ENCODE measurements at regions not wholly inside any gene's neighbourhood (a gene's known extent, or its start where the extent isn't known, plus 50 kb on each side); places are given as distances from the start of the nearest gene placed in this dataset.
A peak's percentile ranks its signal among the peaks of the same experiment; 100 is the strongest.
"Not testable (repeated sequence)": the region's sequence is repeated elsewhere in the genome, so short reads cannot be mapped to it uniquely, and the experiment has no call there.

DNA sequence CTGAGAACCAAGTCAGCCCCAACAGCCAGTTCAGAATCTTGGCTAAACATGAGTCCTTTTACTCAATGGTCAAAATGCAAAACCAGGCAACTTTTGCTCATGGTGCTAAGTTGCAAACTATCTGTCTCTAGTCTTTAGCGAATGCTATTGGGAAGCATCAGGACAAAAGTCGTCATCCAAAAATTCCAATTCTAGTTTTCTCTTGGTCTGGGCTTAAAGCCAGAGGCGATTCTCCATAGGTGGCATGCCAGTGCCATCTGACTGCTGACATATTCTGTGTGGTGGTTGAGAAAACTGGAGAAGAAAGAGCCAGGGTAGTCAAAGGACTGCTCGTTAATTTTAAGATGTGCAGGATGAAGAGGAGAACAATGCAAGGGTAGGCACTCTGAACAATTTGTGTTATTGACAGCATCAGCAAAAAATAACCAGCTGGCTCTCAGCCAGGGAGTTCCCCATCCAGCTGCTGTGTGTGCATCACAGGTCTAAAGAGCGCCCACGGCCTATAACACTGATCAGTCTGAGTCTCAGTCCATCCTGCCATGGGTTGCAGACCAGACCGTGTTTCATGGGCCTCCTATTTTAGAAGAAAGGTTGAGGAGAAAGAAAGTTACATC lies 313.6 kb downstream of the ALDH8A1 start:
- TF ChIP-seq, protein P1, sequence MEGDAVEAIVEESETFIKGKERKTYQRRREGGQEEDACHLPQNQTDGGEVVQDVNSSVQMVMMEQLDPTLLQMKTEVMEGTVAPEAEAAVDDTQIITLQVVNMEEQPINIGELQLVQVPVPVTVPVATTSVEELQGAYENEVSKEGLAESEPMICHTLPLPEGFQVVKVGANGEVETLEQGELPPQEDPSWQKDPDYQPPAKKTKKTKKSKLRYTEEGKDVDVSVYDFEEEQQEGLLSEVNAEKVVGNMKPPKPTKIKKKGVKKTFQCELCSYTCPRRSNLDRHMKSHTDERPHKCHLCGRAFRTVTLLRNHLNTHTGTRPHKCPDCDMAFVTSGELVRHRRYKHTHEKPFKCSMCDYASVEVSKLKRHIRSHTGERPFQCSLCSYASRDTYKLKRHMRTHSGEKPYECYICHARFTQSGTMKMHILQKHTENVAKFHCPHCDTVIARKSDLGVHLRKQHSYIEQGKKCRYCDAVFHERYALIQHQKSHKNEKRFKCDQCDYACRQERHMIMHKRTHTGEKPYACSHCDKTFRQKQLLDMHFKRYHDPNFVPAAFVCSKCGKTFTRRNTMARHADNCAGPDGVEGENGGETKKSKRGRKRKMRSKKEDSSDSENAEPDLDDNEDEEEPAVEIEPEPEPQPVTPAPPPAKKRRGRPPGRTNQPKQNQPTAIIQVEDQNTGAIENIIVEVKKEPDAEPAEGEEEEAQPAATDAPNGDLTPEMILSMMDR (conservative IDR thresholded peaks at IDR 0.05 in 1 of 2, IDR thresholded peaks at IDR 0.05 in 1 of 2; ENCODE audit: low read depth in 1 of 2, low read length in 2 of 2), result no peak
- TF ChIP-seq EZH2 (IDR thresholded peaks at IDR 0.05; ENCODE audit: low read length, missing control alignments), result no peak
- DNase-seq (ENCODE audit: low read depth in 2 of 2), result no peak

DNA sequence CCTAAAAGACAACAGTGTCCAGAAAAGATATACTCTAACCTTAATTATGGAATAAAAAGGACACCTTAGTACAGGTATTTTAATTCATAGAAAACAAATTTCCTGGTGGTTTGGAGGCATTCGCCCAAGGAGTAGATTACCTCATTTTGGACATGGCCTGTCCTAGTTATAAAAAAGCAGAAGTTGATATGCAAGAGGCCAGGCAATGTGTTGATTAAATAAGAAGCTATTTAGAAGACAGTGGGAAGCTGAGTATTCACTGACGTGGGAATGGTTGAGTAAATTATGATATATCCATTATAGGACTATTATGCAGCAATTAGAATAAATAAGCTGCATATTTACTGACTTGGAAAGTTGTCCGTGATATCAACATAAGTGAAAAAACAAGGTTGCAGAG lies 314.9 kb downstream of the ALDH8A1 start:
- H3K27me3 ChIP-seq (ENCODE audit: control insufficient read depth, insufficient read depth, low read length), result no peaks in the 10 kb centered on the region
- no peak overlapping the region for H3K4me2 ChIP-seq (ENCODE audit: extremely low read depth, insufficient read depth, low read length)
- H3K27ac ChIP-seq (ENCODE audit: insufficient read depth, low read length), result no peak overlapping the region
- no peaks in the 10 kb centered on the region for H3K4me1 ChIP-seq (ENCODE audit: control insufficient read depth, extremely low read depth, insufficient read depth, low read length)
- no peak for TF ChIP-seq EZH2 (IDR thresholded peaks at IDR 0.05; ENCODE audit: low read length, missing control alignments)
- TF ChIP-seq, protein P1 (conservative IDR thresholded peaks at IDR 0.05 in 1 of 2, IDR thresholded peaks at IDR 0.05 in 1 of 2; ENCODE audit: low read depth in 1 of 2, low read length in 2 of 2), result no peak
- H2AFZ ChIP-seq (ENCODE audit: low read length), result no peak overlapping the region
- DNase-seq (ENCODE audit: low read depth in 2 of 2), result no peak
- no peaks in the 10 kb centered on the region for H3K79me2 ChIP-seq (ENCODE audit: control insufficient read depth, insufficient read depth, low read length)
- H4K20me1 ChIP-seq (ENCODE audit: control insufficient read depth, extremely low read depth, insufficient read depth, low read length), result no peaks in the 10 kb centered on the region
- H3K4me3 ChIP-seq (replicated peaks in 1 of 4; ENCODE audit: control extremely low read depth in 1 of 4, insufficient read depth in 1 of 4, low read depth in 3 of 4, low read length in 4 of 4), result no peak overlapping the region
- no peaks in the 10 kb centered on the region for H3K9me3 ChIP-seq (ENCODE audit: control insufficient read depth, insufficient read depth, low read depth, low read length)
- no peak overlapping the region for H3K9ac ChIP-seq (ENCODE audit: insufficient read depth, low read length)
- H3K36me3 ChIP-seq (ENCODE audit: control insufficient read depth, insufficient read depth, low read length), result no peaks in the 10 kb centered on the region

More for the DNA sequence above, 313.6 kb downstream of the ALDH8A1 start:
- H3K4me3 ChIP-seq (replicated peaks in 1 of 4; ENCODE audit: control extremely low read depth in 1 of 4, insufficient read depth in 1 of 4, low read depth in 3 of 4, low read length in 4 of 4), result no peak overlapping the region
- H3K79me2 ChIP-seq (ENCODE audit: control insufficient read depth, insufficient read depth, low read length), result no peaks in the 10 kb centered on the region
- H2AFZ ChIP-seq (ENCODE audit: low read length), result no peak overlapping the region
- H4K20me1 ChIP-seq (ENCODE audit: control insufficient read depth, extremely low read depth, insufficient read depth, low read length), result no peaks in the 10 kb centered on the region
- H3K36me3 ChIP-seq (ENCODE audit: control insufficient read depth, insufficient read depth, low read length), result no peaks in the 10 kb centered on the region
- no peaks in the 10 kb centered on the region for H3K27me3 ChIP-seq (ENCODE audit: control insufficient read depth, insufficient read depth, low read length)
- peaks cover 2% of the 10 kb centered on the region for H3K4me1 ChIP-seq (ENCODE audit: control insufficient read depth, extremely low read depth, insufficient read depth, low read length)
- H3K27ac ChIP-seq (ENCODE audit: insufficient read depth, low read length), result no peak overlapping the region
- no peak overlapping the region for H3K9ac ChIP-seq (ENCODE audit: insufficient read depth, low read length)
- no peaks in the 10 kb centered on the region for H3K9me3 ChIP-seq (ENCODE audit: control insufficient read depth, insufficient read depth, low read depth, low read length)
- H3K4me2 ChIP-seq (ENCODE audit: extremely low read depth, insufficient read depth, low read length), result no peak overlapping the region

DNA sequence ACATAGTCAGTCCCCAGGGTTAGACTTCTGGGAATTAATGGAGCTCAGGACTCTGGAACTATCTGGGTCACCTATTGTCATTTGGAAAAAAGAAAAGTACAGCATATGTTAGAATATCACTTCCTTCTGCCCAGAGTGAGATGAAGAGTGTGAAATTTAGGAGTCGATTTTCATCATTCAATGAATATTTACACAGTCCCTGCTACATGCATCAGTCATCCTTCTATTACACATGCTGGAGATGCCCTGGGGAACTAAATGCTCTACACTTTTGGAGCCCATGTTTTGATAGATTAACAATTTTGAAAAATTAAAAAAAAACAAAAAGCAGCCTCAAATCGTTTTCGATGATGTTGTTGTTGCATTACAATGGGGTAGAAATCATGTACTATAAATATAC lies 315.4 kb downstream of the ALDH8A1 start:
- no peaks in the 10 kb centered on the region for H3K9me3 ChIP-seq (ENCODE audit: control insufficient read depth, insufficient read depth, low read depth, low read length)
- DNase-seq (ENCODE audit: low read depth in 2 of 2), result no peak
- H3K27ac ChIP-seq (ENCODE audit: insufficient read depth, low read length), result no peak overlapping the region
- H3K27me3 ChIP-seq (ENCODE audit: control insufficient read depth, insufficient read depth, low read length), result no peaks in the 10 kb centered on the region
- no peaks in the 10 kb centered on the region for H3K79me2 ChIP-seq (ENCODE audit: control insufficient read depth, insufficient read depth, low read length)
- H2AFZ ChIP-seq (ENCODE audit: low read length), result no peak overlapping the region
- no peak overlapping the region for H3K9ac ChIP-seq (ENCODE audit: insufficient read depth, low read length)
- no peak overlapping the region for H3K4me3 ChIP-seq (replicated peaks in 1 of 4; ENCODE audit: control extremely low read depth in 1 of 4, insufficient read depth in 1 of 4, low read depth in 3 of 4, low read length in 4 of 4)
- no peaks in the 10 kb centered on the region for H3K4me1 ChIP-seq (ENCODE audit: control insufficient read depth, extremely low read depth, insufficient read depth, low read length)
- no peak overlapping the region for H3K4me2 ChIP-seq (ENCODE audit: extremely low read depth, insufficient read depth, low read length)
- TF ChIP-seq, protein P1 (conservative IDR thresholded peaks at IDR 0.05 in 1 of 2, IDR thresholded peaks at IDR 0.05 in 1 of 2; ENCODE audit: low read depth in 1 of 2, low read length in 2 of 2), result no peak
- TF ChIP-seq EZH2 (IDR thresholded peaks at IDR 0.05; ENCODE audit: low read length, missing control alignments), result no peak
- H4K20me1 ChIP-seq (ENCODE audit: control insufficient read depth, extremely low read depth, insufficient read depth, low read length), result no peaks in the 10 kb centered on the region
- H3K36me3 ChIP-seq (ENCODE audit: control insufficient read depth, insufficient read depth, low read length), result no peaks in the 10 kb centered on the region

DNA sequence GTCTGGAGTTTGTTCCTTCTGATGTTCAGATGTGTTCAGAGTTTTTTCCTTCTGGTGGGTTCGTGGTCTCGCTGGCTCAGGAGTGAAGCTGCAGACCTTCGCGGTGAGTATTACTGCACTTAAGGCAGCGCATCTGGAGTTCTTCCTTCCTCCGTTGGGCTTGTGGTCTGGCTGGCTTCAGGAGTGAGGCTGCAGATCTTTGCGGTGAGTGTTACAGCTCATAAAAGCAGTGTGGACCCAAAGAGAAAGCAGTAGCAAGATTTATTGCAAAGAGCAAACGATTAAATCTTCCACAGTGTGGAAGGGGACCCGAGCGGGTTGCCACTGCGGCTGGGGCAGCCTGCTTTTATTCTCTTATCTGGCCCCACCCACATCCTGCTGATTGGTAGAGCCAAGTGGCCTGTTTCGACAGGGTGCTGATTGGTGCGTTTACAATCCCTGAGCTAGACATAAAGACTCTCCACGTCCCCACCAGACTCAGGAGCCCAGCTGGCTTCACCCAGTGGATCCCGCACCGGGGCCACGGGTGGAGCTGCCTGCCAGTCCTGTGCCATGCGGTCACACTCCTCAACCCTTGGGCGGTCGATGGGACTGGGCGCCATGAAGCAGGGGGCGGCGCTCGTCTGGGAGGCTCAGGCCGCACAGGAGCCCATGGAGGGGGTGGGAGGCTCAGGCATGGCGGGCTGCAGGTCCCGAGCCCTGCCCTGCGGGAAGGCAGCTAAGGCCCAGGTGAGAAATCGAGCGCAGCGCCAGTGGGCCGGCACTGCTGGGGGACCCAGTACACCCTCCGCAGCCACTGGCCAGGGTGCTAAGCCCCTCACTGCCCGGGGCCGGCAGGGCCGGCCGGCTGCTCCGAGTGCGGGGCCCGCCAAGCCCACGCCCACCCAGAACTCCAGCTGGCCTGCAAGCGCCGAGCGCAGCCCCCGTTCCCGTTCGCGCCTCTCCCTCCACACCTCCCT lies 315.3 kb upstream of the SGK1 start:
- H3K9ac ChIP-seq (ENCODE audit: insufficient read depth, low read length); H3K36me3 ChIP-seq (ENCODE audit: control insufficient read depth, insufficient read depth, low read length); H3K4me2 ChIP-seq (ENCODE audit: extremely low read depth, insufficient read depth, low read length); H2AFZ ChIP-seq (ENCODE audit: low read length); H3K9me3 ChIP-seq (ENCODE audit: control insufficient read depth, insufficient read depth, low read depth, low read length); H3K4me3 ChIP-seq (replicated peaks in 1 of 4; ENCODE audit: control extremely low read depth in 1 of 4, insufficient read depth in 1 of 4, low read depth in 3 of 4, low read length in 4 of 4); H3K27ac ChIP-seq (ENCODE audit: insufficient read depth, low read length); H3K27me3 ChIP-seq (ENCODE audit: control insufficient read depth, insufficient read depth, low read length); H3K4me1 ChIP-seq (ENCODE audit: control insufficient read depth, extremely low read depth, insufficient read depth, low read length); H4K20me1 ChIP-seq (ENCODE audit: control insufficient read depth, extremely low read depth, insufficient read depth, low read length); H3K79me2 ChIP-seq (ENCODE audit: control insufficient read depth, insufficient read depth, low read length): not testable (repeated sequence)
- peak in 1 of 2 donors; percentile 36 for DNase-seq (ENCODE audit: low read depth in 2 of 2)
